GM12878 (cell line): ENCODE measurements at regions not wholly inside any gene's neighbourhood (a gene's known extent, or its start where the extent isn't known, plus 50 kb on each side); places are given as distances from the start of the nearest gene placed in this dataset.

Experiments used
- ATAC-seq: fragments of 200-7000 bp; cut with Tn5 transposase; 3 replicates; pipeline ENCODE4 v1.9.1; 2020; ENCODE audit warnings: mild to moderate bottlenecking, moderate library complexity
- BruUV-seq: library from RNA; stranded (reverse); fragments of 400-500 nt; replicated peaks from 2 replicates; lab custom pipeline; 2021; lab: Mats Ljungman, UMichigan
- CTCF ChIA-PET: fragments of 300-600 bp; sonication (Branson Sonifier 250); formaldehyde crosslinking; extraction: SDS; loops from one replicate; lab custom pipeline; 2021; ENCODE audit warnings: inconsistent platforms; lab: Yijun Ruan, JAX
- POLR2A ChIA-PET: fragments of 350-600 bp; formaldehyde crosslinking; extraction: SDS; loops from one replicate; lab custom pipeline; 2021; ENCODE audit warnings: inconsistent platforms; lab: Charles Lee
- RAD21 ChIA-PET: fragments of 300-600 bp; sonication (Branson Sonifier 250); formaldehyde crosslinking; loops from one replicate; lab custom pipeline; 2023; ENCODE audit warnings: antibody characterized with exemption; ENCODE audit not compliant: unreplicated experiment; lab: Charles Lee
- SMC1A ChIA-PET: fragments of 300-600 bp; sonication (Branson Sonifier 250); formaldehyde crosslinking; loops from one replicate; lab custom pipeline; 2023; ENCODE audit not compliant: unreplicated experiment, uncharacterized antibody; lab: Charles Lee
- DNase-seq: peaks from one replicate; pipeline ENCODE4 v3.0.0-alpha.2; 2011; ENCODE audit warnings: low read depth, low spot score
- FAIRE-seq: peaks from 3 replicates; lab custom pipeline; 2011; peaks lifted over from hg19 to GRCh38; lab: Jason Lieb, UNC
- H2AFZ ChIP-seq: 2 replicates; pipeline ENCODE4 v1.6.0; 2011; ENCODE audit warnings: low read depth, low read length, control low read depth; ENCODE audit not compliant: control insufficient read depth
- H3K27ac ChIP-seq: 2 replicates; pipeline ENCODE4 v1.5.1; 2011; ENCODE audit warnings: control low read depth; ENCODE audit not compliant: control insufficient read depth, insufficient read depth
- H3K27me3 ChIP-seq, 2 experiments: replicated peaks in 1 of 2; 2 replicates each; pipeline versions ENCODE4 v1.6.0 to v1.6.1; 2011; ENCODE audit warnings: low read length in 1 of 2; ENCODE audit not compliant: control insufficient read depth in 2 of 2, insufficient read depth in 2 of 2
- H3K36me3 ChIP-seq, 2 experiments: 2 replicates each; pipeline ENCODE4 v1.5.1; 2011; ENCODE audit warnings: low read length in 1 of 2; ENCODE audit not compliant: control insufficient read depth in 2 of 2, insufficient read depth in 2 of 2
- H3K4me1 ChIP-seq: 2 replicates; pipeline ENCODE4 v1.6.1; 2011; ENCODE audit warnings: mild to moderate bottlenecking, low read length, moderate library complexity, mixed read lengths; ENCODE audit not compliant: control insufficient read depth, insufficient read depth
- H3K4me2 ChIP-seq: 2 replicates; pipeline ENCODE4 v1.6.0; 2011; ENCODE audit warnings: control low read depth; ENCODE audit not compliant: control insufficient read depth, insufficient read depth
- H3K4me3 ChIP-seq: fragments of 200-600 bp; sonication (generic); 2 replicates; pipeline ENCODE4 v1.5.1; 2016
- H3K79me2 ChIP-seq: 2 replicates; pipeline ENCODE4 v1.6.0; 2011; ENCODE audit warnings: low read length; ENCODE audit not compliant: control insufficient read depth, insufficient read depth
- H3K9ac ChIP-seq: 2 replicates; pipeline ENCODE4 v1.8.0; 2011; ENCODE audit warnings: low read length, control low read depth, mixed read lengths; ENCODE audit not compliant: control insufficient read depth, insufficient read depth
- H3K9me3 ChIP-seq: replicated peaks from 3 replicates; pipeline ENCODE4 v1.5.1; 2011; ENCODE audit warnings: mild to moderate bottlenecking, low read length; ENCODE audit not compliant: control insufficient read depth, insufficient read depth
- H4K20me1 ChIP-seq: 2 replicates; pipeline ENCODE4 v1.6.0; 2011; ENCODE audit not compliant: control insufficient read depth, insufficient read depth
- ELK1 ChIP-seq: IDR thresholded peaks from 2 replicates; pipeline ENCODE4 v1.6.1; 2012; ENCODE audit warnings: low read depth, low read length, improper control_type of control experiment
- ESRRA ChIP-seq: IDR thresholded peaks from 2 replicates; pipeline ENCODE4 v1.6.1; 2012; ENCODE audit warnings: mild to moderate bottlenecking, low read length, improper control_type of control experiment
- IKZF2 ChIP-seq, 2 experiments: fragments of 450-650 bp; IDR thresholded peaks; 2 replicates each; pipeline ENCODE4 v1.6.1; 2017; ENCODE audit warnings: mild to moderate bottlenecking in 2 of 2, moderate library complexity in 2 of 2
- JUND ChIP-seq: IDR thresholded peaks from 2 replicates; pipeline ENCODE4 v1.6.1; 2012; ENCODE audit warnings: low read depth, mild to moderate bottlenecking, low read length, improper control_type of control experiment, moderate library complexity
- NFYB ChIP-seq: IDR thresholded peaks from 2 replicates; pipeline ENCODE4 v1.6.1; 2011; ENCODE audit warnings: low read depth, mild to moderate bottlenecking, low read length, improper control_type of control experiment, moderate library complexity; ENCODE audit not compliant: insufficient read depth
- RAD21 ChIP-seq: IDR thresholded peaks from 2 replicates; pipeline ENCODE4 v1.6.1; 2011; ENCODE audit warnings: mild to moderate bottlenecking, low read depth, low read length, moderate library complexity; ENCODE audit not compliant: insufficient read depth
- RCOR1 ChIP-seq: conservative IDR thresholded peaks from 2 replicates; pipeline ENCODE4 v1.6.1; 2012; ENCODE audit warnings: low read depth, low read length, improper control_type of control experiment
- RELA ChIP-seq: fragments of 450-650 bp; IDR thresholded peaks from 2 replicates; pipeline ENCODE4 v1.8.0; 2014; ENCODE audit warnings: borderline replicate concordance; ENCODE audit not compliant: partially characterized antibody
- SMAD1 ChIP-seq: fragments of 450-650 bp; IDR thresholded peaks from 2 replicates; pipeline ENCODE4 v1.6.1; 2018; ENCODE audit warnings: mild to moderate bottlenecking, low read depth; ENCODE audit not compliant: partially characterized antibody
- SREBF2 ChIP-seq: IDR thresholded peaks from 2 replicates; pipeline ENCODE4 v1.6.1; 2012; ENCODE audit warnings: mild to moderate bottlenecking, low read length
- WGBS: methylation state at CpG from one replicate; pipeline ENCODE4 v1.1.6; 2016; ENCODE audit warnings: low lambda C conversion rate; ENCODE audit not compliant: insufficient replicate concordance, insufficient coverage; ENCODE audit errors: missing lambda C conversion rate; 5-methylcytosine and 5-hydroxymethylcytosine counted together
- in situ Hi-C: fragments of 300-500 bp; cut with MboI; formaldehyde crosslinking; loops from 9 replicates; pipeline ENCODE4 v1.14.3; 2018; ENCODE audit warnings: mixed read lengths
- intact Hi-C: fragments of 100-400 bp; cut with micrococcal nuclease; formaldehyde crosslinking; loops from one replicate; pipeline ENCODE4 v1.14.2; 2022; ENCODE audit not compliant: unreplicated experiment

GRCh38 chr10:2982146-2982545, 85.2 kb upstream of the PFKP start:
- ChIA-PET CTCF (interaction anchor here (0.9 to 1.6 kb wide), 2 partner anchors 34 to 61 kb away, joined by 5 to 6 read pairs; no protein-coding TSS in a partner anchor), SMC1A (no interaction called here)

GRCh38 chr10:2981361-2981801, 86.0 kb upstream of the PFKP start:
- Histone ChIP-seq H3K4me2 (no peak overlapping the region), H3K36me3 (no peaks in the 10 kb centered on the region), H3K4me1 (peaks cover 25% of the 10 kb centered on the region), H3K9ac (no peak overlapping the region), H3K27me3 (no peaks in the 10 kb centered on the region; a peak in 1 of 4 replicates), H2AFZ (no peak overlapping the region), H3K9me3 (no peaks in the 10 kb centered on the region), H4K20me1 (no peaks in the 10 kb centered on the region), H3K79me2 (no peaks in the 10 kb centered on the region), H3K4me3 (no peak overlapping the region), H3K27ac (no peak overlapping the region)
- ChIA-PET SMC1A (no interaction called here), RAD21 (no interaction called here), CTCF (interaction anchor here (0.9 to 1.6 kb wide), 2 partner anchors 33 to 62 kb away, joined by 5 to 6 read pairs; no protein-coding TSS in a partner anchor), POLR2A (interaction anchor here (0.7 kb wide), 1 partner anchor 369 kb away, joined by 4 read pairs; no protein-coding TSS in a partner anchor)
- BruUV-seq = no TSS peak
- ATAC-seq (no peak), DNase-seq (no peak), FAIRE-seq (no peak)
- in situ Hi-C loops = no loop called here
- intact Hi-C loops = no loop called here
- WGBS = 68% methylated on average over 19 of the region's 19 CpGs
- TF ChIP-seq JUND (no peak), RELA (no peak), IKZF2 (IDR thresholded peaks at IDR 0.05) (no peak), RAD21 (no peak), SMAD1 (no peak), RCOR1 (no peak), SREBF2 (no peak), ESRRA (no peak)

More at GRCh38 chr10:2982146-2982545, 85.2 kb upstream of the PFKP start:
- Histone ChIP-seq H3K36me3 (no peaks in the 10 kb centered on the region), H3K9me3 (no peaks in the 10 kb centered on the region), H3K4me1 (peaks cover 25% of the 10 kb centered on the region), H3K27me3 (no peaks in the 10 kb centered on the region; a peak in 1 of 4 replicates), H3K4me3 (no peak overlapping the region), H4K20me1 (no peaks in the 10 kb centered on the region), H3K4me2 (no peak overlapping the region), H2AFZ (no peak overlapping the region), H3K79me2 (no peaks in the 10 kb centered on the region), H3K27ac (no peak overlapping the region), H3K9ac (no peak overlapping the region)
- BruUV-seq = no TSS peak
- no peak for ATAC-seq
- 19% methylated on average over 7 of the region's 7 CpGs for WGBS
- DNase-seq = no peak
- RAD21 ChIA-PET = no interaction called here
- in situ Hi-C loops = no loop called here
- no peak for FAIRE-seq
- TF ChIP-seq NFYB = no peak
- TF ChIP-seq ELK1 = no peak
- TF ChIP-seq SMAD1 = no peak
- POLR2A ChIA-PET = interaction anchor here (0.7 kb wide), 1 partner anchor 368 kb away, joined by 4 read pairs; no protein-coding TSS in a partner anchor
- intact Hi-C loops = no loop called here
